Astrocyte of the hippocampus (primary cell): ENCODE measurements at regions not wholly inside any gene's neighbourhood (a gene's known extent, or its start where the extent isn't known, plus 50 kb on each side); places are given as distances from the start of the nearest gene placed in this dataset.
A peak's percentile ranks its signal among the peaks of the same experiment; 100 is the strongest.

ENCODE experiments used
- DNase-seq: peaks from one replicate; pipeline ENCODE4 v3.0.0; 2011; ENCODE audit warnings: low read depth, low spot score

- DNase-seq = no peak
Measured at GRCh38 chr11:131191606-131192005, 178.8 kb upstream of the NTM start.

- DNase-seq = no peak
Measured at GRCh38 chr11:131192628-131193027, 177.8 kb upstream of the NTM start.

GRCh38 chr11:131193031-131193501 lies 177.3 kb upstream of the NTM start:
- no peak for DNase-seq

GRCh38 chr11:131194726-131195125 lies 175.7 kb upstream of the NTM start:
- no peak for DNase-seq

DNA sequence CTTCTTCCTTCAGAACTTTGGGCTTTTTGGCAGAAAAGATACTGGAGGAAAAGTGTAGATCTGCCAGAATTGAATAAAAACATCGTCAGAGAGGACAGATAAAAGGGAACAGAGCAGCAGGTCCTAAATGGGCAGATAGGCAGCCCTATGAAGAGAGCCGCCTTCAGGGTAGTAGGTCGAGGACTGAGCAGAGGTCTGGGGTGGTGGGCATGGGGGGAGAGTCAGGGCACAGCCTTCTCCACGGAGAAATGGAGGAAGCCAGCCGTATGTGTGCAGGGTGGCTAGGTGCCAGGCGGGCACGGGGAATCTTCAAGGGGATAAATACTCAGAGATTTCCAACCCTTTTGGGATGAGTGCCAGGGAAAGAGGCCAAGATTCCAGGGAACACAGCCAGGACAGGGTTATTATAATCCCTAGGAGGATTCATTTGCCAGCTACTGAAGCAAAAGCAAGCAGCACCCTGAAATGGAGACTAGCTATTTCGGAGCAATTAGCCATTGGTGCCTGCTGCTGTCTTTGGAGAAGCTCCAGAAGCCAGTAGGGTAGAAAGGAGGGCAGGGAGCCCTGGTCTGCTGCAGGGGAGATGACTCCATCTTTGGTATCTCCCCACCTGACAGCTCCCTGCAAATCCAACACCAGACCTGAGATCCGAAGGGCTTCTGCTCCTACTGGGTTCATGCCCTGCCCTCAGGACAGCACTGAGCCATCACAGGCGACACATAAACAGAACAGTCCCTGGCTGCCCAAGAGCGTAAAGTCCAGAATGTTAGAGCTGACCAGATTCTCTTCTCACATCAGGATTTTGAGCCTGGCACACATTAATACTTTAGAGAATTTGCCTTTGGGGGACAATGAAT lies 174.5 kb upstream of the NTM start:
- DNase-seq = peak; percentile 90

DNA sequence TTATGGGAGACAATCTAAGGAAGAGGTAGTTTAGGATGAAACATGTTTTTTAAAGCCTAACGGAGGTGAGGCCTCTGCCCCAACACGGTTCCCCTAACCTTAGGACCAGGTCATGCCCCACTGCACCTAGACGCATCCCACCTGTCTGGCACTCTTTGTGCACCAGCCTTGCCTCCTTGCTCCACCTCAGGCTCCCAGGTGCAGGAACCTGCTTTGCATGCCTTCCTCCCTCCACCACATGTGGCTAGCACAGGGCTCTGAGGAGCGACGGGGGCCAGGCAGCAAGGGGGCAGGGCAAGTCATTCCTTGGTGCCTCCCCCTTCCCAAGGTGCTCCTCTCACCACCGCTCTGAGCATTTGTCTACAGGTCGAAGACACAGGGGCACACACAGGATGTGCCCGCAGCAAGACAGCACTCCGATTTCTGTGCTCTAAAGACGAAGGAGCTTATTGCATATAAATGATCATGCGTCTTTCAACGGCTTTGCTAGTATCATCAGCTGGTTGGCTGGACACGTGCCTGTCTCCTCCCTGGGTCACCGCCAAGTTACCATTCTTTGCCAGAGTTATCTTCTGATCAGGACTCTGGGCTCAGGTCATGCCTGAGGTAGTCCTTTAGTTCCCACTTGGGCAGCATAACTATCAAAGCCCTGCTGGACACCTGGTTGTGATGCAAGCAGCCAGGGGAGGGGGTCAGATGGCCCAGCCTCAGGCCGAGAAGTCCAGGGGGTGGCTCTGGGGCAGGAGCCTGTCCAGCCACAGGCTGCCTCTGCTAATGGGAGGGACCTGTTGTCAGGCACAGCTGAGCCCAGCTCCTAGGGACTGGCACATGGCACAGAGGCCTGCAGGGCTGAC lies 172.0 kb upstream of the NTM start:
- no peak for DNase-seq

- DNase-seq = no peak
Measured at GRCh38 chr11:131199015-131199280, 171.5 kb upstream of the NTM start.

DNA sequence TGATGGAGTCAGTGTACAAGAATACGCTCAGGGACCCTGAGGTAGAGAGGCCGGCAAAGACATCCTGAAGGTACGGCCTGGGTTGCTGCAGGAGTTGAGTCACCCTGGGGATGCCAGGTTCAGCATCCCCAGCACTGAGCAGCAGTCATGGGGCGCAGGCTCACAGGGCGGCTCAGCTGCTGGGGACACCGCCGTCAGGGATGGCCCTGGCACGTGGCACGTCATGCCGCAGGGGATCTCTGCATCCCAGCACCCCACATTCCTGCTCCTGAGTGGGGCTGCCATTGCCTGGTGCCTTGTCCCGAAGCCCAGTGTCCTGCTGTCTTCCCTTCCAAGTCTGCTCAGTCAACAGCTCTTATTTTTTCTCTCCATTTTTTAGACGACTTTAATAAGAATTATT lies 168.7 kb upstream of the NTM start:
- DNase-seq = no peak

- DNase-seq = no peak
Measured at GRCh38 chr11:131203040-131203439, 167.4 kb upstream of the NTM start.

- no peak for DNase-seq
Measured at GRCh38 chr11:131204282-131204681, 166.1 kb upstream of the NTM start.

DNA sequence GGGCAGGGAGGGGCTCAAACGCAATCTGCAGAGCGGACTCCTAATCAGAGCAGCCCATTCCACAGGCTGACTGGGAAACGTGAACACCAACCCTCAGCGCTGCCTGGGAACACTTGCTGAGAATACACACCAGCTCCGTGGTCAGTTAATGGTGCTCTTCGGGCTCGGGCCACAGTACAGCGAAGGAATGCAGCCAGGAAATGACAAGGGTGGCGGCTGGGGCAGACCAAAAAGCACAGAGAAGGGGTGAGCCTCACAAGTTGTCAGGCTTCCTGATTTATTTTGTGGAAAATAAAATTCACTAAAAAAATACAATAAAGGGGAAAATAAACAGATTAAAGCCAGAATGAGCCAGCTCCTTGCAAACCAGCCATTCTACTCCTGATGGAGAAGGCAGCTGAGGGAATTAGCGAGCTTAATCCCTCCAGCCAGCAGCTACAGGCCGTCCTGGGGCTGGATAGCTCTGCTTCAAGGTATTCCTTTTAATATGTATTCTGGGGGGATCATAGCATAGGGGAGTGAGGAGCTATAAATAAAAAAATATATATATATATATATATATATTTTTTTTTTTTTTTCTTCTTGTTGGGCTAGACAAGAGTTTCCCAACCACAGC lies 165.5 kb upstream of the NTM start:
- DNase-seq = no peak

DNA sequence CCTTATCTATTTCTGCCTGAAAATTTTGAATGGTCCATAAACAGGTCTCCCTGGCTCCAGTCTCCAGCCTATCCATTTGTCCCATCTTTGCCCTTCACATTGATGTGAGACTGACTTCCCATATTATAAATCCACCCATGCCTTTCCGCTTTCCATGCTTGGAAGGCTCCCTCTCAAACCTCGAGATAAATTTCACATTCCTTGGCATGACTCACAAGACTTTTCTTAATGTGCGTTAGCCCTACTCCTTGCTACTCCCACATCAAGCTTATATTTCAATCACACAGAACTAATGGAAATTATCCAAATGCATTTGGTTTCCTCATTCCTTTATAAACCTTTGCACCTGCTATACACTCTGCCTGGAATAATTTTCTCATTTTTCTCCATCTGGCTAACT lies 163.7 kb upstream of the NTM start:
- peak; percentile 8 for DNase-seq

DNA sequence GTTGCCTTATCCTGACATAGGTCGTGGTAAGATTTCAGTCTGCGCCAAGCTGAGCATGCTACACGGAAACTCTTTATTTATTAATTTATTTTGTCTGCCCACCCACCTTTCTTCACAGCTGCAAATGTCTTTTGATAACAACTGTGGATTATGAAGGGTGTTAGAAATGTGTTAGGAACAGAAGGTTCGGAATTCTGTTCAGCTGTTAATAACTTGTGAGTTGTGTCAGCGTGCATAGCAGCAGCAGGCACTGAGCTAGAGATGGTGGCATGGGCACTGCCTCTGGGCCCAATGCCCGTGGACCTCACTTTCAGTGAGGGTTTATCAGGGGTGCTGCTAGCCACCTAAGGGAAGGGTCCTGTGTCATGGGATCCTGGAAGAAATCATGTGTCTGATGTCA lies 162.5 kb upstream of the NTM start:
- no peak for DNase-seq

DNA sequence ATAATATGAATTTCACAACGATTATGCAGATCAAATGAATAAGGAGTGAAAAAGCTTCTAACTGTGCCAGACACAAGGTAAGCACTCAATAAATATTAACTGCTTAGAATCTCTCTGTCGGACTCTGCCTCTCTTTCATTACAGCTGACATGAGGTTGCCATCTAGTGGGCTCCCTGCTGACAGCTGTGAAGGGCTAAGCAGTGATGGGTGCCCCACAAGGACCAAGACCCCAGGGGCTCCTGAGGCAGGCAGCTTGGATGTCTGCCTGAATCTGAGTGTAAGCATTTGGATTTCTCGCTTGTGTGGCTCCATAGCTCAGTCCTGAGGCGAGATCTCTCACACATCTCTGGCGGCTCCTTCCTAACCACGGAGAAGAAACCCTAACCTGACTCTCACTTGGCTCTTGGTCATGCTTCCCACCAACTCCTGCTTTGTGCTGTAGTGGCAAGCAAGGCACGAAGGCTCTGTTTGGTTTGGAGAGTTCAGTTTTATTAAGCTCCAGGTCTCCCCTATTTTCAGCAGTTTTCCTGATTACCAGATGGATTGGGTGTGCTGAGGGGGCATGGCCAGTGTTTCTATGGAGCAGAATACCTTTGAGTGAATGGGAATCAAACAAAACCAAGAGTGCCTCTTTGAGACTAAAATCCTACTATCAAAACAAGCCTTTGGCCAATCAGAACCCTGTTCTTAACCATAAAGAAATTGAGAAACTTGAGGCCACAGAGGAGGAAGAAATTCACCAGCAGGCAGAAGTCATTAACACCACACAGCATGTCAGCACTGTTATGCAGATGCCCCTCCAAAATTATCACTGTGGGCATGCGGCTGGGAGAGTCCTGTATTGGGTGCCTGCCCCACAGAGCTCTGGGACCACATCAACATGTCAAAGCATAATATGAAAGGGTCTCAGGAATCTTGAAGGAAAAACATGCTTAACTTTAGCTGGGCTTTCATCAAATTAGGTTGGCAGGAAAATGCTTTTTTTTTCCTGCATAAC lies 152.8 kb upstream of the NTM start:
- DNase-seq = no peak

DNA sequence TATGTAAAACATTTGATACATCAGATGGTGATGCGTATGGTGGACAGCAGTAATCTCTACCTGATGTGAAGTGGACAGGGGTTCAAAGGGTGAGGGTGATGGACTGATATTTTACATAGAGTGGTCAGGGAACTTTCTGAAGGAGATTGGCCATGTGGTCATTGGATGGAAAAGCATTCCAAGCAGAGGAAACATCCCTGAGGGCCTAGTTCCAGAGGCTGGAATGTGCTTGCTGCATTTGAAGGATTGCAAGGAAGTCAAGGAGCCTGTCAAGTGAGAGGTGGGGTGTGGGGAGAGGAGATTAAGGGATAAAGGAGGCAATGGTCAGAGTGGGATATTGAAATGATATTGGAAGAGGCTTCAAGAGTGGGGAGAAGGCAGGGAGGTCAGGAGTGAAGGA lies 151.9 kb upstream of the NTM start:
- DNase-seq = no peak

GRCh38 chr11:131219646-131220045 lies 150.8 kb upstream of the NTM start:
- DNase-seq = no peak

DNA sequence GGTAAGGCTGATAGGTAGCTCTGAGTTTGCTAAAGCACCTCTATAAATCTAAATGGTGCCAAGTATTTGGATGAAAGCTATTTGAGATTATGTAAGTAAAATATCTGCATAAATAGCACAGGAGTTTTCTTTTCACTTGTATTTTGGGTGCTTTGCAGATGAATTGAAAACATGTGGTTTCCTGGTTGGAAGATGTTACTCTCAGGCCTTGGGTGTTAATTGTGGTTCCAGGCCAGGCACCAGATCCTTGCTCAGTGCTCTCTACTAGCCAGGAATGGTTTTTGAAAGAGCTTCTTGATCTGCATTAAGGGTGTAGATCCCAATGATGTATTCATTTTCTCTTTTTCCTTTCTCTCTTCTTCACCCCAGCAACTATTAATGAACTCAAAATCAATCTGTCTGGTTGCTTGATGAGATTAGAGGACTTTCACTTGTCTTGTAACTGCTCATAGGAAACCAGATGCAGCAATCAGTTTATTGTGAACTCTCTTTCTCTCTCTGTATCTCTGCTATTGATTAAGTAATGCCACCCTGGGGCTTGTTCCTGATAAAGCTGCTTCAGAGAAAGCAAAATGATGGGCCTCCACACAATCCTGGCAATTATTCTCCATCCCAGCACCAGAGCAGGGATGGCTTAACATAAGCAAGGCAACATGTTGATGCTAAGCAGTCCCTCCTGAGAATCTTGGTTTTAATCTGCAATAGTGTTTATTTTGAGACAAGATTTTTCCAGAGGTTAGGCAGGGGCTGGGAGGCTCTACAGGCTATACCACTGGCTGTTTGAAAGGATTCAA lies 147.0 kb upstream of the NTM start:
- no peak for DNase-seq

- no peak for DNase-seq
Measured at GRCh38 chr11:131228378-131228777, 142.0 kb upstream of the NTM start.

DNA sequence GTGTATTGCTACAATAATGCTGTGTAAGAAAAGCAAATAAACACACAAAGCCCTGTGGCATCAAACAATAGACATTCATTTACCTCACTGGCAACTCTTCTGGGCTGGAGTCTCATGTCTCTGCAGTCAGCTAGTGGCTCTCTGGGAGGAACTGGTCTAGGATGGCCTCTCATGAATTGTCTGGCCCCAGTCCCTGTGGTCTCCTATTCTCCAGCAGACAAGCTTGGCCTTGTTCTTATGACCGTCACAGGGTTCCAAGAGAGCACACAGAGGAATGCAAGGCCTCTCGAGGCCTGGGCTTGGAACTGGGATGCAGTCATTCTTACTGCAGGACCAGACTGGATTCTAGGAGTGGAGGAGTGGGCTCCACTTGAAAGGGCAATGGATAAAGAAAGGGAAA lies 141.2 kb upstream of the NTM start:
- no peak for DNase-seq

DNA sequence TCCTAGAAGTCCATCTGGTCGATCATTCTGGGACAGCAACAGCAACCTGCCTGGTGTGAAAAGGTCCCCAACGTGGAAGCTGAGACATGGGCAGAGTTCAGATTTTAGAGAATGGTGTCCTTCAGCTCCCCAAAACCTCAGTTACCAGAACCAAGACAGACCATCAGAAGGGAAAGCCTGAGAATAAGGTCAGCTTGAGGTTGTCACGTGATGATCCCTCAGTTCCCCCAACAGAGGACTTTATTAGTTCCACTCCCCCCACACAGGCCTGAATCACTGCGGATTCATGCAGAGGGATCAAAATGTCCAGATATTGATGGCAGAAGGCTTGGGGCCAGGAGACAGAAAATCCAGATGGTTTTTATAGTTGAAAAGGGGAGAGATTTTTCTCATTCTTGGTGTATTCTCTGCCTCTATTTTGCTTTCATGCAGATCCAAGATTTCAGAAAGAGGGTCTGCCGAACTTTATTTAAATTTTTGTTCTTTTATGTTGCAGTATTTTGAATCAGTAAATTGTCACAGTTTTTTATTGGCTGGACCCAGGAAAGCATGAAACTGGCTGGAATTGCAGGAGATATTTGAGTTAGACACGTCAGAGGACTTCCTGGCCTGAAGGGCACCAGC lies 139.0 kb upstream of the NTM start:
- DNase-seq = no peak
